ENCODE measurements at regions not wholly inside any gene's neighbourhood (a gene's known extent, or its start where the extent isn't known, plus 50 kb on each side); places are given as distances from the start of the nearest gene placed in this dataset.

GRCh38 chr11:15725246-15725645 lies 610.5 kb downstream of the INSC start:
- no peaks in the 10 kb centered on the region for H3K27me3 ChIP-seq (ENCODE audit: insufficient read depth, low read length, poor library complexity, severe bottlenecking)
- H3K4me2 ChIP-seq (ENCODE audit: low read depth, low read length, poor library complexity, severe bottlenecking) = no peak overlapping the region
- no peaks in the 10 kb centered on the region for H4K20me1 ChIP-seq (ENCODE audit: insufficient read depth, low read length, poor library complexity, severe bottlenecking)
- no peak overlapping the region for H3K9ac ChIP-seq (ENCODE audit: low read depth, low read length, poor library complexity, severe bottlenecking)
- H3K9me2 ChIP-seq (replicated peaks; ENCODE audit: low read depth, low read length) = no peaks in the 10 kb centered on the region
- no peaks in the 10 kb centered on the region for H3F3A ChIP-seq (ENCODE audit: low read depth)
- no peaks in the 10 kb centered on the region for H3K36me3 ChIP-seq (ENCODE audit: insufficient read depth, low read length)
- H3K9me3 ChIP-seq (ENCODE audit: insufficient read depth, low read depth, low read length) = no peaks in the 10 kb centered on the region
- no peaks in the 10 kb centered on the region for H3K79me2 ChIP-seq (ENCODE audit: insufficient read depth, low read length)
- no peak for TF ChIP-seq CTCF (conservative IDR thresholded peaks at IDR 0.05; ENCODE audit: low read length)
- no peak for TF ChIP-seq EZH2phosphoT487 (IDR thresholded peaks at IDR 0.05; ENCODE audit: borderline replicate concordance)
- no peak overlapping the region for H3K4me3 ChIP-seq (ENCODE audit: low read length, poor library complexity, severe bottlenecking)
- H3K4me1 ChIP-seq (ENCODE audit: insufficient read depth, low read length, poor library complexity, severe bottlenecking) = no peaks in the 10 kb centered on the region
- no peak overlapping the region for H2AFZ ChIP-seq (ENCODE audit: low read length)

- no peak for TF ChIP-seq CTCF (conservative IDR thresholded peaks at IDR 0.05; ENCODE audit: low read length)
- TF ChIP-seq EZH2phosphoT487 (IDR thresholded peaks at IDR 0.05; ENCODE audit: borderline replicate concordance) = no peak
Observed at GRCh38 chr11:15726221-15726746, 611.6 kb downstream of the INSC start.

GRCh38 chr11:15726893-15727519 lies 612.3 kb downstream of the INSC start:
- H3K27me3 ChIP-seq (ENCODE audit: insufficient read depth, low read length, poor library complexity, severe bottlenecking) = no peaks in the 10 kb centered on the region
- H3K9me3 ChIP-seq (ENCODE audit: insufficient read depth, low read depth, low read length) = no peaks in the 10 kb centered on the region
- H3K4me1 ChIP-seq (ENCODE audit: insufficient read depth, low read length, poor library complexity, severe bottlenecking) = no peaks in the 10 kb centered on the region
- TF ChIP-seq EZH2phosphoT487 (IDR thresholded peaks at IDR 0.05; ENCODE audit: borderline replicate concordance) (no peak), CTCF (conservative IDR thresholded peaks at IDR 0.05; ENCODE audit: low read length) (no peak)
- no peaks in the 10 kb centered on the region for H4K20me1 ChIP-seq (ENCODE audit: insufficient read depth, low read length, poor library complexity, severe bottlenecking)
- H3K36me3 ChIP-seq (ENCODE audit: insufficient read depth, low read length) = no peaks in the 10 kb centered on the region
- H3K4me3 ChIP-seq (ENCODE audit: low read length, poor library complexity, severe bottlenecking) = no peak overlapping the region
- H2AFZ ChIP-seq (ENCODE audit: low read length) = no peak overlapping the region
- no peak overlapping the region for H3K4me2 ChIP-seq (ENCODE audit: low read depth, low read length, poor library complexity, severe bottlenecking)
- H3K79me2 ChIP-seq (ENCODE audit: insufficient read depth, low read length) = no peaks in the 10 kb centered on the region
- no peak overlapping the region for H3K9ac ChIP-seq (ENCODE audit: low read depth, low read length, poor library complexity, severe bottlenecking)
- H3K9me2 ChIP-seq (replicated peaks; ENCODE audit: low read depth, low read length) = no peaks in the 10 kb centered on the region
- no peaks in the 10 kb centered on the region for H3F3A ChIP-seq (ENCODE audit: low read depth)

More at GRCh38 chr11:15726221-15726746, 611.6 kb downstream of the INSC start:
- H3K36me3 ChIP-seq (ENCODE audit: insufficient read depth, low read length) = no peaks in the 10 kb centered on the region
- H3K79me2 ChIP-seq (ENCODE audit: insufficient read depth, low read length) = no peaks in the 10 kb centered on the region
- no peaks in the 10 kb centered on the region for H3K4me1 ChIP-seq (ENCODE audit: insufficient read depth, low read length, poor library complexity, severe bottlenecking)
- no peaks in the 10 kb centered on the region for H3K9me2 ChIP-seq (replicated peaks; ENCODE audit: low read depth, low read length)
- H3K9me3 ChIP-seq (ENCODE audit: insufficient read depth, low read depth, low read length) = no peaks in the 10 kb centered on the region
- no peaks in the 10 kb centered on the region for H3F3A ChIP-seq (ENCODE audit: low read depth)
- H3K9ac ChIP-seq (ENCODE audit: low read depth, low read length, poor library complexity, severe bottlenecking) = no peak overlapping the region
- H3K4me3 ChIP-seq (ENCODE audit: low read length, poor library complexity, severe bottlenecking) = no peak overlapping the region
- no peaks in the 10 kb centered on the region for H3K27me3 ChIP-seq (ENCODE audit: insufficient read depth, low read length, poor library complexity, severe bottlenecking)
- H2AFZ ChIP-seq (ENCODE audit: low read length) = no peak overlapping the region
- H3K4me2 ChIP-seq (ENCODE audit: low read depth, low read length, poor library complexity, severe bottlenecking) = no peak overlapping the region
- H4K20me1 ChIP-seq (ENCODE audit: insufficient read depth, low read length, poor library complexity, severe bottlenecking) = no peaks in the 10 kb centered on the region
